CD14-positive monocyte (primary cell): ENCODE measurements at regions not wholly inside any gene's neighbourhood (a gene's known extent, or its start where the extent isn't known, plus 50 kb on each side); places are given as distances from the start of the nearest gene placed in this dataset.

ENCODE experiments used
- DNase-seq, 3 donors: peaks; one replicate each; pipeline ENCODE4 v3.0.0-alpha.2; 2011 to 2022
- H2AFZ ChIP-seq: 2 replicates; pipeline ENCODE4 v1.6.0; 2012; ENCODE audit warnings: mild to moderate bottlenecking, low read depth, low read length, inconsistent platforms; ENCODE audit not compliant: insufficient read depth, poor library complexity, severe bottlenecking
- H3K27ac ChIP-seq, 2 donors: 1 replicate in 1 of 2; 2 replicates in 1 of 2; pipeline ENCODE4 v1.5.1; 2012 to 2013; ENCODE audit warnings: low read length in 2 of 2, control low read depth in 1 of 2, inconsistent platforms in 1 of 2, low read depth in 1 of 2, mild to moderate bottlenecking in 1 of 2
- H3K27me3 ChIP-seq, 2 donors: one replicate each; pipeline versions ENCODE4 v1.6.0 to v1.6.1; 2011 to 2013; ENCODE audit warnings: low read length in 2 of 2; ENCODE audit not compliant: control insufficient read depth in 2 of 2, insufficient read depth in 2 of 2
- H3K36me3 ChIP-seq, 2 donors: replicated peaks in 1 of 2; 1 replicate in 1 of 2; 2 replicates in 1 of 2; pipeline versions ENCODE4 v1.5.1 to v1.6.1; 2012 to 2013; ENCODE audit warnings: low read length in 2 of 2, control low read depth in 1 of 2, inconsistent platforms in 1 of 2, mild to moderate bottlenecking in 1 of 2; ENCODE audit not compliant: insufficient read depth in 2 of 2, control insufficient read depth in 1 of 2
- H3K4me1 ChIP-seq, 2 donors: 1 replicate in 1 of 2; 2 replicates in 1 of 2; pipeline versions ENCODE4 v1.5.1 to v1.6.1; 2012 to 2013; ENCODE audit warnings: low read length in 2 of 2, control low read depth in 1 of 2, inconsistent platforms in 1 of 2, mild to moderate bottlenecking in 1 of 2, moderate library complexity in 1 of 2; ENCODE audit not compliant: insufficient read depth in 2 of 2, control insufficient read depth in 1 of 2
- H3K4me2 ChIP-seq: replicated peaks from 2 replicates; pipeline ENCODE3; 2012; ENCODE audit warnings: low read length, moderate library complexity, mild to moderate bottlenecking; ENCODE audit not compliant: poor library complexity, severe bottlenecking; ENCODE audit errors: extremely low read depth
- H3K4me3 ChIP-seq, 3 experiments: fragments of 200-600 bp in 1 of 3; sonication (generic) in 1 of 3; replicated peaks in 1 of 3; 1 replicate in 2 of 3; 2 replicates in 1 of 3; pipeline ENCODE4 v1.5.1; 2011 to 2013; ENCODE audit warnings: low read length in 3 of 3, mild to moderate bottlenecking in 3 of 3, control low read depth in 2 of 3, low read depth in 2 of 3, inconsistent platforms in 1 of 3, moderate library complexity in 1 of 3
- H3K79me2 ChIP-seq: 2 replicates; pipeline ENCODE4 v1.6.0; 2012; ENCODE audit warnings: mild to moderate bottlenecking, control low read depth, inconsistent platforms, low read length, moderate library complexity; ENCODE audit not compliant: insufficient read depth
- H3K9ac ChIP-seq: 2 replicates; pipeline ENCODE4 v1.6.0; 2017; ENCODE audit warnings: low read length, mild to moderate bottlenecking; ENCODE audit not compliant: insufficient read depth, poor library complexity, severe bottlenecking
- H3K9me3 ChIP-seq, 2 donors: replicated peaks in 1 of 2; 1 replicate in 1 of 2; 2 replicates in 1 of 2; pipeline versions ENCODE4 v1.5.1 to v1.6.1; 2012 to 2013; ENCODE audit warnings: low read length in 2 of 2, control low read depth in 1 of 2; ENCODE audit not compliant: control insufficient read depth in 1 of 2, insufficient read depth in 1 of 2
- H4K20me1 ChIP-seq: 2 replicates; pipeline ENCODE4 v1.6.0; 2012; ENCODE audit warnings: mild to moderate bottlenecking, low read length, control low read depth, moderate library complexity; ENCODE audit not compliant: insufficient read depth
- H3K27ac Mint-ChIP-seq, 7 donors: one replicate each; pipeline ENCODE4 v1.8.0; 2020; ENCODE audit warnings: mild to moderate bottlenecking in 7 of 7, mixed read lengths in 7 of 7, moderate library complexity in 6 of 7, inconsistent platforms in 2 of 7
- H3K27me3 Mint-ChIP-seq, 3 donors: one replicate each; pipeline ENCODE4 v1.8.0; 2021 to 2022; ENCODE audit warnings: low read depth in 3 of 3, mild to moderate bottlenecking in 3 of 3, mixed read lengths in 3 of 3, moderate library complexity in 3 of 3, inconsistent platforms in 1 of 3
- H3K36me3 Mint-ChIP-seq, 2 donors: one replicate each; pipeline ENCODE4 v1.8.0; 2020; ENCODE audit warnings: mixed read lengths in 2 of 2, inconsistent platforms in 1 of 2, mild to moderate bottlenecking in 1 of 2
- H3K4me1 Mint-ChIP-seq: one replicate; pipeline ENCODE4 v1.8.0; 2020; ENCODE audit warnings: mild to moderate bottlenecking, mixed read lengths
- H3K4me3 Mint-ChIP-seq, 2 donors: one replicate each; pipeline ENCODE4 v1.8.0; 2020; ENCODE audit warnings: mild to moderate bottlenecking in 2 of 2, mixed read lengths in 2 of 2, moderate library complexity in 1 of 2
- H3K9me3 Mint-ChIP-seq, 7 donors: one replicate each; pipeline ENCODE4 v1.8.0; 2020 to 2022; ENCODE audit warnings: mixed read lengths in 7 of 7, mild to moderate bottlenecking in 6 of 7, moderate library complexity in 6 of 7, inconsistent platforms in 2 of 7
- WGBS: methylation state at CpG from one replicate; pipeline ENCODE4 v1.1.5; 2013; ENCODE audit warnings: missing lambda C conversion rate; ENCODE audit not compliant: insufficient coverage; 5-methylcytosine and 5-hydroxymethylcytosine counted together
- intact Hi-C, 2 donors: fragments of 100-400 bp; cut with micrococcal nuclease; formaldehyde crosslinking; loops; one replicate each; pipeline versions ENCODE4 v1.15.0 to v1.15.1; 2023
- TF ChIP-seq, protein P1 (sequence below): fragments of 200-600 bp; IDR thresholded peaks from one replicate; pipeline ENCODE4 v1.8.0; 2022; ENCODE audit warnings: antibody characterized with exemption, mild to moderate bottlenecking

DNA sequence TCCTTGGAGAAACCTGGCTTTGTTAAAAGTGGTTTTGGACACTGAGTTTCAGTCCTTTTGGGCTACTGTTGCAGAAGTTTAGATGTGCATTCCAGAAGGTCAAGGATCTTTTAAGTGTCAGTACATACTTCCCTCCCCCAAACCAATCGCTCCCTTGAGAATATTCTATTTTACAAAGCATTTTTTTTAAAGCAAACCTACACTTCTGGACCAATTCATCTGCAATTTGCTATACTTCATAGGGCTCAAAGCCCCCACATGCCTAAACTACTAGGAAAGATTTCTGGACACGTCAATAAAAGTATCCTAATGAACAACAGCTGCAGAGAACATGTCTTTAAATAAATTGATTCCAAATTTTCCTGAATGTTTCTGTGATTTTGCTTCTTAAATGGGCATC is 157.6 kb downstream of the RDH14 start:
- WGBS = 100% methylated on average over 1 of the region's 2 CpGs
- no peak overlapping the region for H3K27ac Mint-ChIP-seq
- no peaks in the 10 kb centered on the region for H3K27me3 ChIP-seq
- H3K4me1 Mint-ChIP-seq = no peaks in the 10 kb centered on the region
- H3K9ac ChIP-seq = no peak overlapping the region
- no peaks in the 10 kb centered on the region for H3K36me3 ChIP-seq
- intact Hi-C loops = no loop called here
- no peaks in the 10 kb centered on the region for H3K36me3 Mint-ChIP-seq
- H3K9me3 Mint-ChIP-seq = peaks cover 0 to 1% (median 0%) of the 10 kb centered on the region in 7 donors
- H3K4me1 ChIP-seq = no peaks in the 10 kb centered on the region
- no peaks in the 10 kb centered on the region for H3K9me3 ChIP-seq
- no peaks in the 10 kb centered on the region for H4K20me1 ChIP-seq
- no peak overlapping the region for H2AFZ ChIP-seq
- no peak overlapping the region for H3K4me3 Mint-ChIP-seq
- DNase-seq = no peak
- H3K4me2 ChIP-seq = no peak overlapping the region
- H3K27ac ChIP-seq = no peak overlapping the region
- H3K27me3 Mint-ChIP-seq = peaks cover 0 to 4% (median 0%) of the 10 kb centered on the region in 3 donors
- H3K4me3 ChIP-seq = no peak overlapping the region
- TF ChIP-seq, protein P1, sequence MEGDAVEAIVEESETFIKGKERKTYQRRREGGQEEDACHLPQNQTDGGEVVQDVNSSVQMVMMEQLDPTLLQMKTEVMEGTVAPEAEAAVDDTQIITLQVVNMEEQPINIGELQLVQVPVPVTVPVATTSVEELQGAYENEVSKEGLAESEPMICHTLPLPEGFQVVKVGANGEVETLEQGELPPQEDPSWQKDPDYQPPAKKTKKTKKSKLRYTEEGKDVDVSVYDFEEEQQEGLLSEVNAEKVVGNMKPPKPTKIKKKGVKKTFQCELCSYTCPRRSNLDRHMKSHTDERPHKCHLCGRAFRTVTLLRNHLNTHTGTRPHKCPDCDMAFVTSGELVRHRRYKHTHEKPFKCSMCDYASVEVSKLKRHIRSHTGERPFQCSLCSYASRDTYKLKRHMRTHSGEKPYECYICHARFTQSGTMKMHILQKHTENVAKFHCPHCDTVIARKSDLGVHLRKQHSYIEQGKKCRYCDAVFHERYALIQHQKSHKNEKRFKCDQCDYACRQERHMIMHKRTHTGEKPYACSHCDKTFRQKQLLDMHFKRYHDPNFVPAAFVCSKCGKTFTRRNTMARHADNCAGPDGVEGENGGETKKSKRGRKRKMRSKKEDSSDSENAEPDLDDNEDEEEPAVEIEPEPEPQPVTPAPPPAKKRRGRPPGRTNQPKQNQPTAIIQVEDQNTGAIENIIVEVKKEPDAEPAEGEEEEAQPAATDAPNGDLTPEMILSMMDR = no peak
- H3K79me2 ChIP-seq = no peaks in the 10 kb centered on the region

DNA sequence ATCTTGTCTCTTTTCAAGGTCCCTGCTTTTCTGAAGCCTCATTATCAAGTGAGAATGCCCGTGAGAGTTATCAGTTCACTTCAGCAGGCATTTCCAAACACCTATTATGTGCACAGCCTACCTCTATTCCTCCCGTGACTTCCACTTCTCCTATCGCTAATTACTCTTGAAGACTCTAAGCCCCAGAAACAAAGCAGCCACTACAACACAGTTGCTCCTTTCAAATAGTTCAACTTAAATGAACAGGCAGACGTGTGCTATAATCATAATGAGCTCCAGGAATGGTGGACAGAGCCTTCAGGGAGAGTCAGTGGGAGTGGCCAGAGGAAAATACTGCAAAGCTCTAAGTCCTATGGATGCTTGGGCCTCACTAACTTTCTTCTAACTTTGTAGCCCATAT is 159.0 kb downstream of the RDH14 start:
- peaks cover 0 to 4% (median 2%) of the 10 kb centered on the region in 3 donors for H3K27me3 Mint-ChIP-seq
- Histone ChIP-seq H3K4me2 (no peak overlapping the region), H3K9ac (no peak overlapping the region), H3K27ac (no peak overlapping the region), H3K36me3 (no peaks in the 10 kb centered on the region), H3K27me3 (no peaks in the 10 kb centered on the region), H3K4me1 (no peaks in the 10 kb centered on the region), H3K79me2 (no peaks in the 10 kb centered on the region), H3K9me3 (no peaks in the 10 kb centered on the region), H4K20me1 (no peaks in the 10 kb centered on the region), H2AFZ (no peak overlapping the region), H3K4me3 (no peak overlapping the region)
- H3K9me3 Mint-ChIP-seq = peaks cover 0 to 1% (median 0%) of the 10 kb centered on the region in 7 donors
- no peaks in the 10 kb centered on the region for H3K36me3 Mint-ChIP-seq
- H3K4me3 Mint-ChIP-seq = no peak overlapping the region
- H3K27ac Mint-ChIP-seq = no peak overlapping the region
- TF ChIP-seq, protein P1 = no peak
- no peak for DNase-seq
- WGBS = 88% methylated on average over 2 of the region's 4 CpGs
- H3K4me1 Mint-ChIP-seq = no peaks in the 10 kb centered on the region
- intact Hi-C loops = no loop called here
